Heart left ventricle (tissue), 13 donors: ENCODE measurements at regions not wholly inside any gene's neighbourhood (a gene's known extent, or its start where the extent isn't known, plus 50 kb on each side); places are given as distances from the start of the nearest gene placed in this dataset.

ENCODE experiments used
- CTCF ChIP-seq, 12 donors: fragments of 200-600 bp; sonication (generic) in 4 of 12; IDR thresholded peaks; one replicate each; pipeline versions ENCODE4 v1.5.0 to v1.8.0; 2018 to 2022; ENCODE audit warnings: antibody characterized with exemption in 12 of 12, mild to moderate bottlenecking in 5 of 12
- POLR2A ChIP-seq, 2 donors: fragments of 450-650 bp; IDR thresholded peaks; one replicate each; pipeline ENCODE4 v1.6.1; 2017; ENCODE audit warnings: antibody characterized with exemption in 2 of 2, mild to moderate bottlenecking in 2 of 2, moderate library complexity in 2 of 2
- donor health status: ischemic (EF 13 %, LVEDD 7.1; RV severe dilation, severe dysfunction).
- donor health status: DM: no; HTN: yes; CAD: no.
- donor health status: DM: no; HTN: no; CAD: no.
- donor health status: ischemic (EF 25% LVEDD 6.9; RV normal size, moderate dysfunction).
- donor health status: ischemic (EF 25% LVEDD 5.7; RV mildly dilated, moderate dysfunction).
- donor health status: ischemic (EF 35%, LVEDD 5.7; RV mildly dilated, moderate dysfunction).
- donor health status: nonischemic (EF 11% LVEDD 7.7; RV severe dilation, severe dysfunction).
- donor health status: DM: yes; HTN: yes; CAD: no.
- donor health status: PGD.
- donor health status: ischemic (EF 29% LVEDD 5.4; RV normal size, mild dysfunction).
- donor health status: nonischemic (EF 23%, LVEDD 6.1; RV moderate dilation, normal function).

- TF ChIP-seq CTCF (IDR thresholded peaks at IDR 0.05) (no peak), POLR2A (IDR thresholded peaks at IDR 0.05) (no peak)
These were observed 253.9 kb upstream of the NOCT start for GRCh38 chr4:138761638-138762220.
